Neuronal stem cell (in vitro differentiated cells): ENCODE measurements at regions not wholly inside any gene's neighbourhood (a gene's known extent, or its start where the extent isn't known, plus 50 kb on each side); places are given as distances from the start of the nearest gene placed in this dataset.

Experiments
- DNase-seq: peaks from one replicate; pipeline ENCODE4 v3.0.0-alpha.2; 2013; ENCODE audit warnings: low spot score
- H2AFZ ChIP-seq: one replicate; pipeline ENCODE4 v1.6.1; 2013; ENCODE audit warnings: mild to moderate bottlenecking, low read length, inconsistent platforms
- H2AK5ac ChIP-seq: 2 replicates; pipeline ENCODE4 v1.6.1; 2013; ENCODE audit warnings: low read depth, mild to moderate bottlenecking, inconsistent platforms, low read length, moderate library complexity, mixed read lengths
- H2BK120ac ChIP-seq: 2 replicates; pipeline ENCODE4 v1.6.1; 2013; ENCODE audit warnings: low read depth, mild to moderate bottlenecking, inconsistent platforms, low read length, moderate library complexity, mixed read lengths
- H2BK12ac ChIP-seq: one replicate; pipeline ENCODE4 v1.6.1; 2013; ENCODE audit warnings: low read length, inconsistent platforms
- H2BK15ac ChIP-seq: 2 replicates; pipeline ENCODE4 v1.6.1; 2013; ENCODE audit warnings: mild to moderate bottlenecking, low read length, inconsistent platforms, mixed read lengths
- H2BK5ac ChIP-seq: one replicate; pipeline ENCODE4 v1.6.1; 2013; ENCODE audit warnings: inconsistent platforms, mild to moderate bottlenecking, low read length, moderate library complexity
- H3K14ac ChIP-seq: one replicate; pipeline ENCODE4 v1.6.1; 2013; ENCODE audit warnings: low read length, inconsistent platforms
- H3K18ac ChIP-seq: 2 replicates; pipeline ENCODE4 v1.6.1; 2013; ENCODE audit warnings: low read length, inconsistent platforms
- H3K23ac ChIP-seq: 2 replicates; pipeline ENCODE4 v1.6.1; 2013; ENCODE audit warnings: low read depth, mild to moderate bottlenecking, mixed read lengths, low read length, inconsistent platforms; ENCODE audit not compliant: poor library complexity
- H3K27ac ChIP-seq: replicated peaks from 3 replicates; pipeline ENCODE4 v1.5.1; 2013; ENCODE audit warnings: low read length, inconsistent platforms
- H3K27me3 ChIP-seq, 3 experiments: 2 replicates each; pipeline ENCODE4 v1.6.1; 2013; ENCODE audit warnings: low read length in 3 of 3, mild to moderate bottlenecking in 2 of 3, inconsistent platforms in 1 of 3, low read depth in 1 of 3, mixed read lengths in 1 of 3, moderate library complexity in 1 of 3; ENCODE audit not compliant: control insufficient read depth in 3 of 3, insufficient read depth in 3 of 3
- H3K36me3 ChIP-seq, 2 donors: replicated peaks in 1 of 2; 2 replicates each; pipeline ENCODE4 v1.6.1; 2013; ENCODE audit warnings: low read length in 2 of 2; ENCODE audit not compliant: control insufficient read depth in 2 of 2, insufficient read depth in 2 of 2
- H3K4ac ChIP-seq: 2 replicates; pipeline ENCODE4 v1.6.1; 2013; ENCODE audit warnings: inconsistent platforms, mild to moderate bottlenecking, low read length, moderate library complexity
- H3K4me1 ChIP-seq, 2 donors: 1 replicate in 1 of 2; 2 replicates in 1 of 2; pipeline ENCODE4 v1.6.1; 2013; ENCODE audit warnings: low read length in 2 of 2, low read depth in 1 of 2; ENCODE audit not compliant: control insufficient read depth in 2 of 2, insufficient read depth in 1 of 2
- H3K4me2 ChIP-seq: one replicate; pipeline ENCODE4 v1.6.1; 2013; ENCODE audit warnings: mild to moderate bottlenecking, low read length, inconsistent platforms; ENCODE audit not compliant: insufficient read depth, poor library complexity, severe bottlenecking
- H3K4me3 ChIP-seq, 2 donors: 2 replicates each; pipeline ENCODE4 v1.5.1; 2013; ENCODE audit warnings: low read length in 2 of 2, mild to moderate bottlenecking in 2 of 2, inconsistent platforms in 1 of 2, moderate library complexity in 1 of 2
- H3K79me1 ChIP-seq: one replicate; pipeline ENCODE4 v1.6.1; 2013; ENCODE audit warnings: low read depth, mild to moderate bottlenecking, inconsistent platforms, low read length, moderate library complexity
- H3K9ac ChIP-seq: one replicate; pipeline ENCODE4 v1.6.1; 2013; ENCODE audit warnings: mild to moderate bottlenecking, low read depth, low read length, inconsistent platforms; ENCODE audit not compliant: poor library complexity
- H3K9me3 ChIP-seq, 2 donors: replicated peaks in 1 of 2; 2 replicates each; pipeline versions ENCODE3 to v1.6.1; 2013; ENCODE audit warnings: low read length in 2 of 2, mild to moderate bottlenecking in 2 of 2, inconsistent platforms in 1 of 2, low read depth in 1 of 2, mixed read lengths in 1 of 2, moderate library complexity in 1 of 2; ENCODE audit not compliant: control insufficient read depth in 2 of 2, insufficient read depth in 1 of 2
- H4K8ac ChIP-seq: one replicate; pipeline ENCODE4 v1.6.1; 2013; ENCODE audit warnings: low read depth, mild to moderate bottlenecking, inconsistent platforms, low read length, moderate library complexity
- H4K91ac ChIP-seq: one replicate; pipeline ENCODE4 v1.6.1; 2013; ENCODE audit warnings: low read length, low read depth, mild to moderate bottlenecking, inconsistent platforms; ENCODE audit not compliant: poor library complexity
- WGBS, 2 donors: extraction: QIAGEN DNeasy Blood & Tissue Kit; methylation state at CpG; one replicate each; pipeline ENCODE4 v1.1.7; 2013; ENCODE audit warnings: missing lambda C conversion rate in 2 of 2, mixed read lengths in 1 of 2; ENCODE audit not compliant: insufficient read length in 2 of 2, insufficient replicate concordance in 1 of 2; ENCODE audit errors: extremely low coverage in 2 of 2; 5-methylcytosine and 5-hydroxymethylcytosine counted together

DNA sequence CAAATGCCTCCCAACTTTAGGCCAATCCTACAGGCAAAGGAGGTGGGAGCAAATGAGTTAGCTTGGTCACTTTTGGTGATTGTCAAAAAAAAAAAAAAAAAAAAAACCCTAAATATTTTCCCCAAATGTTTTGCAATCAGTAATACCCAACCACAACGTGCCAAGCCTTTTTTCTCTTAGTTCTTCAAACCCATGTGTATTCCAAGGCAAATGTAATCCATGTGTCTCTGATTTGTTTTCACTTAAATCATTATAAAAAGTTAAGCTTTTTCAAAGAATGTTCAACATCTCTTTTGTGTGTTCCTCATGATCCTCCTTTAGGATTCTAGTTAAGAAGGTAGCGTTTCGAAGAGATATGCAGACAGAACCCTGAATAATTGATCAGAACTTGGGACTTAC, 328.4 kb downstream of the PAPSS1 start:
- H2AK5ac ChIP-seq, result no peak overlapping the region
- H2BK120ac ChIP-seq, result no peak overlapping the region
- no peak for DNase-seq
- H3K23ac ChIP-seq, result no peak overlapping the region
- H2BK15ac ChIP-seq, result no peak overlapping the region
- no peaks in the 10 kb centered on the region for H3K27me3 ChIP-seq
- no peaks in the 10 kb centered on the region for H3K79me1 ChIP-seq
- no peak overlapping the region for H3K4me3 ChIP-seq
- H2AFZ ChIP-seq, result no peak overlapping the region
- no peak overlapping the region for H3K27ac ChIP-seq
- no peaks in the 10 kb centered on the region for H3K4me1 ChIP-seq
- H3K14ac ChIP-seq, result no peak overlapping the region
- no peak overlapping the region for H3K9ac ChIP-seq
- H3K9me3 ChIP-seq, result no peaks in the 10 kb centered on the region
- no peak overlapping the region for H3K4ac ChIP-seq
- H3K36me3 ChIP-seq, result no peaks in the 10 kb centered on the region
- no peak overlapping the region for H4K8ac ChIP-seq
- H2BK5ac ChIP-seq, result no peak overlapping the region
- H4K91ac ChIP-seq, result no peak overlapping the region
- no peak overlapping the region for H3K18ac ChIP-seq
- WGBS, 2 donors, result no CpG with 5 or more reads among the region's 3 CpGs
- no peak overlapping the region for H2BK12ac ChIP-seq
- H3K4me2 ChIP-seq, result no peak overlapping the region

GRCh38 chr4:107391009-107391629, 328.9 kb downstream of the PAPSS1 start:
- Histone ChIP-seq H2BK15ac (no peak overlapping the region), H2BK12ac (no peak overlapping the region), H3K23ac (no peak overlapping the region), H4K91ac (no peak overlapping the region), H3K36me3 (no peaks in the 10 kb centered on the region), H2AFZ (no peak overlapping the region), H4K8ac (no peak overlapping the region), H3K18ac (no peak overlapping the region), H3K27me3 (no peaks in the 10 kb centered on the region), H2BK5ac (no peak overlapping the region), H3K9me3 (no peaks in the 10 kb centered on the region), H3K14ac (no peak overlapping the region), H3K9ac (no peak overlapping the region), H3K4ac (no peak overlapping the region), H2BK120ac (no peak overlapping the region), H3K4me2 (no peak overlapping the region), H3K4me3 (no peak overlapping the region), H2AK5ac (no peak overlapping the region), H3K79me1 (no peaks in the 10 kb centered on the region), H3K27ac (no peak overlapping the region), H3K4me1 (no peaks in the 10 kb centered on the region)
- WGBS, 2 donors, result no CpG with 5 or more reads among the region's 2 CpGs
- DNase-seq, result no peak

DNA sequence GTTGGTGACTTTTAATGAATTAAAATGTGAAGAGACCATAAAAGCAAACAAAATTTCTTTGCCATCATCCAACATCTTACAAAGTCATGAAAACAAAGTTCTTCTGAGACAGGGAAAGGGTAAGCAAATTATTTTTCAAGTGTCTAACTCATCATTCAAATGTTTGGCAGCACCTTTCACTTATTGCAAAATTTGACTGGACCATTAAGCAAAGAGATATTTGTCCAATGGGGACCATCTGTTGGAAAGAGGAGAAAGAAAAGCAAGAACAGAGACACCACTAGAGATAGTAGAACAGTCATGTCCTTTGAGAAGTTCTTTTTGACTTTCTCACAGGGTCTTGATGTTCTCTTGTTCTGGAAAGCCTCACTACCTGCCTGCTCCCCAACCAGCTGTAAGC, 330.1 kb downstream of the PAPSS1 start:
- H3K4me1 ChIP-seq, result no peaks in the 10 kb centered on the region
- no peak overlapping the region for H3K27ac ChIP-seq
- H3K9me3 ChIP-seq, result no peaks in the 10 kb centered on the region
- H2BK15ac ChIP-seq, result no peak overlapping the region
- H3K14ac ChIP-seq, result no peak overlapping the region
- DNase-seq, result no peak
- no peak overlapping the region for H3K9ac ChIP-seq
- H3K27me3 ChIP-seq, result no peaks in the 10 kb centered on the region
- no peaks in the 10 kb centered on the region for H3K79me1 ChIP-seq
- no peak overlapping the region for H2AFZ ChIP-seq
- H2BK120ac ChIP-seq, result no peak overlapping the region
- H2BK5ac ChIP-seq, result no peak overlapping the region
- no peak overlapping the region for H3K18ac ChIP-seq
- no peak overlapping the region for H3K4me3 ChIP-seq
- no peak overlapping the region for H2AK5ac ChIP-seq
- H3K4ac ChIP-seq, result no peak overlapping the region
- H3K36me3 ChIP-seq, result no peaks in the 10 kb centered on the region
- no peak overlapping the region for H3K4me2 ChIP-seq
- no peak overlapping the region for H2BK12ac ChIP-seq
- no peak overlapping the region for H4K8ac ChIP-seq
- no peak overlapping the region for H3K23ac ChIP-seq
- H4K91ac ChIP-seq, result no peak overlapping the region

DNA sequence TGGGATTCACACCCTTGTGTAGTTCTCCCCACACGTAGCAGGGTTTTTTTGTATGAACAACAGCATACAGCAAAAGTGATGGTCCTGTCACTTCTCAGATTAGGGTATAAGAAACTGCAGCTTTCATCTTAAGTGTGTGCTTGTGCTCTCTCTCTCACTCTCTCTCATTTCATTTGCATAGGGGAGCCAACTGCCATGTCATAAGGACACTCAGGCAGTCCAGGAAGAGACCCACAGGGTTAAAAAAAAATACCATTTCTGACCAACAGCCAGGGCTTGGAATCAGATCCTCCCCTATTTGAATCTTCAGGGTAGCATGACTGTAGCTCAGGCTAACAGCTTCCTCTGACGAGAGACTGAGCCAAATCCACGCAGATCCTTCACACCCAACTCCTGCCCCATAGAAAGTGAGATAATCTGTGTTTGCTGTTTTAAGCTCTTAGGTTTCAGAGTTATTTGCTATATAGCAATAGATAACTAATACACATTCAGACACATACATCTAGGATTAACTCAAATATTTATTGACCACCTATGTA, 331.2 kb downstream of the PAPSS1 start:
- H3K79me1 ChIP-seq, result no peaks in the 10 kb centered on the region
- no peak overlapping the region for H3K23ac ChIP-seq
- no peaks in the 10 kb centered on the region for H3K36me3 ChIP-seq
- H4K8ac ChIP-seq, result no peak overlapping the region
- H2AK5ac ChIP-seq, result no peak overlapping the region
- H3K4me1 ChIP-seq, result no peaks in the 10 kb centered on the region
- no peak overlapping the region for H2BK5ac ChIP-seq
- H2BK120ac ChIP-seq, result no peak overlapping the region
- H2AFZ ChIP-seq, result no peak overlapping the region
- no peak overlapping the region for H3K4me2 ChIP-seq
- DNase-seq, result no peak
- no peaks in the 10 kb centered on the region for H3K27me3 ChIP-seq
- no CpG with 5 or more reads among the region's 3 CpGs for WGBS, 2 donors
- H3K4ac ChIP-seq, result no peak overlapping the region
- no peak overlapping the region for H3K18ac ChIP-seq
- H3K9me3 ChIP-seq, result no peaks in the 10 kb centered on the region
- no peak overlapping the region for H3K4me3 ChIP-seq
- no peak overlapping the region for H2BK12ac ChIP-seq
- H4K91ac ChIP-seq, result no peak overlapping the region
- H3K14ac ChIP-seq, result no peak overlapping the region
- no peak overlapping the region for H3K27ac ChIP-seq
- H3K9ac ChIP-seq, result no peak overlapping the region
- H2BK15ac ChIP-seq, result no peak overlapping the region
